Hepatocyte (in vitro differentiated cells): ENCODE measurements at regions not wholly inside any gene's neighbourhood (a gene's known extent, or its start where the extent isn't known, plus 50 kb on each side); places are given as distances from the start of the nearest gene placed in this dataset.

Experiments
- DNase-seq: peaks from one replicate; pipeline ENCODE4 v3.0.0-alpha.2; 2016; ENCODE audit warnings: low spot score
- H2AFZ ChIP-seq: fragments of 200-600 bp; sonication (generic); 2 replicates; pipeline ENCODE4 v1.6.0; 2016; ENCODE audit warnings: antibody characterized with exemption, mild to moderate bottlenecking
- H3K27ac ChIP-seq: fragments of 200-600 bp; sonication (generic); 2 replicates; pipeline ENCODE4 v1.5.1; 2016; ENCODE audit warnings: mild to moderate bottlenecking
- H3K27me3 ChIP-seq: fragments of 200-600 bp; sonication (generic); 2 replicates; pipeline ENCODE4 v1.6.1; 2016
- H3K36me3 ChIP-seq: fragments of 200-600 bp; sonication (generic); replicated peaks from 2 replicates; pipeline ENCODE4 v1.5.1; 2016; ENCODE audit warnings: low read depth; ENCODE audit not compliant: insufficient read depth
- H3K4me1 ChIP-seq: fragments of 200-600 bp; sonication (generic); 2 replicates; pipeline ENCODE4 v1.5.1; 2016; ENCODE audit warnings: mild to moderate bottlenecking, moderate library complexity; ENCODE audit not compliant: insufficient read depth
- H3K4me2 ChIP-seq: fragments of 200-600 bp; sonication (generic); 2 replicates; pipeline ENCODE4 v1.6.0; 2016
- H3K4me3 ChIP-seq: fragments of 200-600 bp; sonication (generic); 2 replicates; pipeline ENCODE4 v1.5.1; 2016; ENCODE audit warnings: mild to moderate bottlenecking
- H3K79me2 ChIP-seq: fragments of 200-600 bp; sonication (generic); 2 replicates; pipeline ENCODE4 v1.6.0; 2017; ENCODE audit warnings: mild to moderate bottlenecking
- H3K9me2 ChIP-seq: fragments of 200-600 bp; sonication (generic); replicated peaks from 2 replicates; pipeline ENCODE4 v1.6.0; 2017; ENCODE audit warnings: mild to moderate bottlenecking; ENCODE audit not compliant: insufficient read depth
- H3K9me3 ChIP-seq: fragments of 200-600 bp; sonication (generic); 2 replicates; pipeline ENCODE4 v1.5.1; 2016; ENCODE audit warnings: low read depth, mild to moderate bottlenecking
- H4K20me1 ChIP-seq: fragments of 200-600 bp; sonication (generic); 2 replicates; pipeline ENCODE4 v1.6.0; 2016; ENCODE audit warnings: mild to moderate bottlenecking; ENCODE audit not compliant: insufficient read depth, poor library complexity, severe bottlenecking
- EZH2 ChIP-seq: fragments of 200-600 bp; sonication (generic); IDR thresholded peaks from 2 replicates; pipeline ENCODE4 v1.6.1; 2016; ENCODE audit warnings: antibody characterized with exemption, mild to moderate bottlenecking, borderline replicate concordance
- EZH2phosphoT487 ChIP-seq: fragments of 200-600 bp; sonication (generic); IDR thresholded peaks from one replicate; pipeline ENCODE4 v1.6.1; 2018; ENCODE audit warnings: antibody characterized with exemption, mild to moderate bottlenecking, low read depth, moderate library complexity; ENCODE audit not compliant: unreplicated experiment, severe bottlenecking
- WGBS: methylation state at CpG from one replicate; pipeline ENCODE4 v1.1.6; 2016; ENCODE audit warnings: low lambda C conversion rate; ENCODE audit errors: missing lambda C conversion rate; 5-methylcytosine and 5-hydroxymethylcytosine counted together
- TF ChIP-seq, protein P1 (sequence below): fragments of 200-600 bp; sonication (generic); IDR thresholded peaks from 2 replicates; pipeline ENCODE4 v1.5.1; 2016; ENCODE audit warnings: antibody characterized with exemption, mild to moderate bottlenecking; ENCODE audit not compliant: poor library complexity

- Histone ChIP-seq H2AFZ (no peak overlapping the region), H3K9me3 (peaks cover 3% of the 10 kb centered on the region), H4K20me1 (no peaks in the 10 kb centered on the region), H3K4me3 (no peak overlapping the region), H3K27me3 (peaks cover 7% of the 10 kb centered on the region), H3K9me2 (no peaks in the 10 kb centered on the region), H3K79me2 (no peaks in the 10 kb centered on the region), H3K27ac (no peak overlapping the region), H3K4me1 (peaks cover 5% of the 10 kb centered on the region), H3K4me2 (peak overlapping the region; percentile 65), H3K36me3 (no peaks in the 10 kb centered on the region)
- 47% methylated on average over 13 of the region's 13 CpGs for WGBS
- DNase-seq, result no peak
- TF ChIP-seq, protein P1, sequence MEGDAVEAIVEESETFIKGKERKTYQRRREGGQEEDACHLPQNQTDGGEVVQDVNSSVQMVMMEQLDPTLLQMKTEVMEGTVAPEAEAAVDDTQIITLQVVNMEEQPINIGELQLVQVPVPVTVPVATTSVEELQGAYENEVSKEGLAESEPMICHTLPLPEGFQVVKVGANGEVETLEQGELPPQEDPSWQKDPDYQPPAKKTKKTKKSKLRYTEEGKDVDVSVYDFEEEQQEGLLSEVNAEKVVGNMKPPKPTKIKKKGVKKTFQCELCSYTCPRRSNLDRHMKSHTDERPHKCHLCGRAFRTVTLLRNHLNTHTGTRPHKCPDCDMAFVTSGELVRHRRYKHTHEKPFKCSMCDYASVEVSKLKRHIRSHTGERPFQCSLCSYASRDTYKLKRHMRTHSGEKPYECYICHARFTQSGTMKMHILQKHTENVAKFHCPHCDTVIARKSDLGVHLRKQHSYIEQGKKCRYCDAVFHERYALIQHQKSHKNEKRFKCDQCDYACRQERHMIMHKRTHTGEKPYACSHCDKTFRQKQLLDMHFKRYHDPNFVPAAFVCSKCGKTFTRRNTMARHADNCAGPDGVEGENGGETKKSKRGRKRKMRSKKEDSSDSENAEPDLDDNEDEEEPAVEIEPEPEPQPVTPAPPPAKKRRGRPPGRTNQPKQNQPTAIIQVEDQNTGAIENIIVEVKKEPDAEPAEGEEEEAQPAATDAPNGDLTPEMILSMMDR, result no peak
- TF ChIP-seq EZH2phosphoT487 (no peak), EZH2 (no peak)
Measured at GRCh38 chr16:54431041-54431996, 144.7 kb upstream of the IRX3 start.

- Histone ChIP-seq H3K4me2 (peak overlapping the region; percentile 65), H3K27ac (no peak overlapping the region), H3K36me3 (no peaks in the 10 kb centered on the region), H4K20me1 (no peaks in the 10 kb centered on the region), H3K27me3 (peaks cover 7% of the 10 kb centered on the region), H3K79me2 (no peaks in the 10 kb centered on the region), H2AFZ (no peak overlapping the region), H3K9me3 (peaks cover 3% of the 10 kb centered on the region), H3K4me1 (peaks cover 5% of the 10 kb centered on the region), H3K4me3 (no peak overlapping the region), H3K9me2 (no peaks in the 10 kb centered on the region)
- TF ChIP-seq EZH2phosphoT487 (no peak), EZH2 (no peak)
- TF ChIP-seq, protein P1, result no peak
- WGBS, result 8% methylated on average over 15 of the region's 15 CpGs
- peak; percentile 31 for DNase-seq
Measured at GRCh38 chr16:54430491-54431030, 144.0 kb upstream of the IRX3 start.

DNA sequence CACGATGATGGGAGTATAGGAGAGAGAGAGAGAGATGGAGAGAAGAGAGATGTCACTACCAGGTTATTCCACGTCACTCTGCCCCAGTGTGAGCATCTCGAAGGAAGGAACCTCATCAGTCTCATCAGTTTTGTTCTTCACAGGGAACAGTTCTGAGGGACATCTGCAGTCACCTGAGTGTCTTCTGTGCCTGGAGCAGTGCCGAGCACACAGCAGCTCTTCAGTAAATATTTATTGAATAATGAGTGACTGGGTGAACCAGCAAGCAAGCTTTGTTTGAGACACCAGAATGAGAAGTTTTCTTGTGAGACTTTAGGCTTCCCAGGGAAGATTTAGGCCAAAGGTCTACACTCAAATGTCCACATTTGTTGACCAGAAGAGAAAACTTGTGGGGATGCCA, 142.4 kb upstream of the IRX3 start:
- TF ChIP-seq, protein P1, result no peak
- no peak for TF ChIP-seq EZH2
- TF ChIP-seq EZH2phosphoT487, result no peak
- DNase-seq, result no peak
- H3K4me1 ChIP-seq, result peaks cover 5% of the 10 kb centered on the region
- H3K9me2 ChIP-seq, result no peaks in the 10 kb centered on the region
- H4K20me1 ChIP-seq, result no peaks in the 10 kb centered on the region
- peaks cover 7% of the 10 kb centered on the region for H3K27me3 ChIP-seq
- no peak overlapping the region for H3K4me3 ChIP-seq
- H3K9me3 ChIP-seq, result peaks cover 3% of the 10 kb centered on the region
- 90% methylated on average over 4 of the region's 4 CpGs for WGBS
- no peak overlapping the region for H2AFZ ChIP-seq
- no peak overlapping the region for H3K27ac ChIP-seq
- no peaks in the 10 kb centered on the region for H3K79me2 ChIP-seq
- H3K36me3 ChIP-seq, result no peaks in the 10 kb centered on the region
- H3K4me2 ChIP-seq, result no peak overlapping the region
